EH (cell line): ENCODE measurements at regions not wholly inside any gene's neighbourhood (a gene's known extent, or its start where the extent isn't known, plus 50 kb on each side); places are given as distances from the start of the nearest gene placed in this dataset.

Experiments used
- DNase-seq: peaks from one replicate; pipeline ENCODE4 v3.0.0-alpha.2; 2015; ENCODE audit warnings: low read depth

GRCh38 chr11:134474070-134474860 lies 62.2 kb upstream of the B3GAT1 start:
- no peak for DNase-seq

GRCh38 chr11:134471716-134472455 lies 59.8 kb upstream of the B3GAT1 start:
- DNase-seq, result no peak

GRCh38 chr11:134471087-134471715 lies 59.2 kb upstream of the B3GAT1 start:
- no peak for DNase-seq

- DNase-seq, result no peak
These were observed 58.2 kb upstream of the B3GAT1 start for GRCh38 chr11:134470238-134470637.

GRCh38 chr11:134469627-134470026 lies 57.6 kb upstream of the B3GAT1 start:
- no peak for DNase-seq

- DNase-seq, result no peak
These were observed 56.8 kb upstream of the B3GAT1 start for GRCh38 chr11:134468796-134469195.

- no peak for DNase-seq
These were observed 56.1 kb upstream of the B3GAT1 start for GRCh38 chr11:134468081-134468668.

GRCh38 chr11:134466610-134467567 lies 54.8 kb upstream of the B3GAT1 start:
- DNase-seq, result no peak

GRCh38 chr11:134466156-134466555 lies 54.1 kb upstream of the B3GAT1 start:
- DNase-seq, result no peak

- DNase-seq, result no peak
These were observed 53.1 kb upstream of the B3GAT1 start for GRCh38 chr11:134464981-134465730.

GRCh38 chr11:134464196-134464595 lies 52.2 kb upstream of the B3GAT1 start:
- DNase-seq, result no peak

GRCh38 chr11:134463716-134464115 lies 51.7 kb upstream of the B3GAT1 start:
- no peak for DNase-seq
